A673 (cell line): ENCODE measurements at regions not wholly inside any gene's neighbourhood (a gene's known extent, or its start where the extent isn't known, plus 50 kb on each side); places are given as distances from the start of the nearest gene placed in this dataset.

Experiments
- EZH2 ChIP-seq: fragments of 200-600 bp; sonication (generic); IDR thresholded peaks from 2 replicates; pipeline ENCODE4 v1.6.1; 2017; ENCODE audit warnings: borderline replicate concordance, low read depth, mild to moderate bottlenecking, mixed read lengths, antibody characterized with exemption, low read length; ENCODE audit not compliant: poor library complexity, severe bottlenecking
- TF ChIP-seq, protein P1 (sequence below): fragments of 300-800, 200-600 bp; sonication (generic); conservative IDR thresholded peaks from 2 replicates; pipeline ENCODE4 v1.5.1; 2017; ENCODE audit warnings: low read depth, mild to moderate bottlenecking, antibody characterized with exemption, low read length, moderate library complexity, mixed read lengths

DNA sequence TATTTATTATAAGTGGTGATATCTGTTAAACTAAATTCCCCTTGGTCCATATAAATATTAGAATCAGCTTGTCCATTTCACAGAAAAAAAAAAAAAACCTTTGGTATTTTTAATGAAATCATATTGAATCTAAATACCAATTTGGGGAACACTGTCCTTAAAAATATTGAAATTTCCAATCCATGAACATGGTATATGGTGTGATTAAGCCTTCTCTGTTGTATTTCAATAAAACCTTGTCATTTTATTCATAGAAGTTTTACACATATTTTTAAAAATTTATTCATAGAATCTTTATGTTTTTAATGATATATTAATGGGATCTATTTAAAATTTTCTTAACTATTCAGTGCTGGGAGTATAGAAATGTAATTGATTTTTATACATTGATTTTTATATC, 135.3 kb downstream of the CEP120 start:
- TF ChIP-seq, protein P1, sequence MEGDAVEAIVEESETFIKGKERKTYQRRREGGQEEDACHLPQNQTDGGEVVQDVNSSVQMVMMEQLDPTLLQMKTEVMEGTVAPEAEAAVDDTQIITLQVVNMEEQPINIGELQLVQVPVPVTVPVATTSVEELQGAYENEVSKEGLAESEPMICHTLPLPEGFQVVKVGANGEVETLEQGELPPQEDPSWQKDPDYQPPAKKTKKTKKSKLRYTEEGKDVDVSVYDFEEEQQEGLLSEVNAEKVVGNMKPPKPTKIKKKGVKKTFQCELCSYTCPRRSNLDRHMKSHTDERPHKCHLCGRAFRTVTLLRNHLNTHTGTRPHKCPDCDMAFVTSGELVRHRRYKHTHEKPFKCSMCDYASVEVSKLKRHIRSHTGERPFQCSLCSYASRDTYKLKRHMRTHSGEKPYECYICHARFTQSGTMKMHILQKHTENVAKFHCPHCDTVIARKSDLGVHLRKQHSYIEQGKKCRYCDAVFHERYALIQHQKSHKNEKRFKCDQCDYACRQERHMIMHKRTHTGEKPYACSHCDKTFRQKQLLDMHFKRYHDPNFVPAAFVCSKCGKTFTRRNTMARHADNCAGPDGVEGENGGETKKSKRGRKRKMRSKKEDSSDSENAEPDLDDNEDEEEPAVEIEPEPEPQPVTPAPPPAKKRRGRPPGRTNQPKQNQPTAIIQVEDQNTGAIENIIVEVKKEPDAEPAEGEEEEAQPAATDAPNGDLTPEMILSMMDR, result no peak
- no peak for TF ChIP-seq EZH2
